HL-60 (cell line): ENCODE measurements at regions not wholly inside any gene's neighbourhood (a gene's known extent, or its start where the extent isn't known, plus 50 kb on each side); places are given as distances from the start of the nearest gene placed in this dataset.

Source experiments
- DNase-seq, 2 experiments: peaks; one replicate each; pipeline ENCODE4 v3.0.0-alpha.2; 2010 to 2020; ENCODE audit warnings: low read depth in 1 of 2, low spot score in 1 of 2
- H3K27ac ChIP-seq: fragments of 250-450 bp; sonication (Bioruptor Pico); replicated peaks from 2 replicates; pipeline ENCODE4 v1.5.1; 2020; ENCODE audit warnings: mild to moderate bottlenecking, moderate library complexity
- H3K27me3 ChIP-seq: fragments of 250-450 bp; sonication (Bioruptor Pico); 2 replicates; pipeline ENCODE4 v1.5.1; 2021; ENCODE audit warnings: mild to moderate bottlenecking, moderate library complexity; ENCODE audit not compliant: insufficient read depth, poor library complexity, severe bottlenecking
- H3K4me3 ChIP-seq: replicated peaks from 2 replicates; pipeline ENCODE4 v1.5.1; 2011; ENCODE audit warnings: mild to moderate bottlenecking, control low read depth, low read length; ENCODE audit not compliant: insufficient read depth
- GABPA ChIP-seq: IDR thresholded peaks from 2 replicates; pipeline ENCODE4 v1.6.1; 2012; ENCODE audit warnings: low read depth
- POLR2AphosphoS5 ChIP-seq: IDR thresholded peaks from 2 replicates; pipeline ENCODE4 v1.6.1; 2012; ENCODE audit warnings: low read depth
- SPI1 ChIP-seq: IDR thresholded peaks from 2 replicates; pipeline ENCODE4 v1.6.1; 2012; ENCODE audit warnings: low read depth, mild to moderate bottlenecking, borderline replicate concordance
- TF ChIP-seq, protein P1 (sequence below): IDR thresholded peaks from one replicate; pipeline ENCODE4 v1.5.1; 2011; ENCODE audit warnings: low read length, control low read depth, inconsistent platforms; ENCODE audit not compliant: insufficient read depth
- TF ChIP-seq, protein P2 (sequence below): IDR thresholded peaks from 2 replicates; pipeline ENCODE4 v1.6.1; 2012; ENCODE audit warnings: low read depth; ENCODE audit not compliant: insufficient replicate concordance

DNA sequence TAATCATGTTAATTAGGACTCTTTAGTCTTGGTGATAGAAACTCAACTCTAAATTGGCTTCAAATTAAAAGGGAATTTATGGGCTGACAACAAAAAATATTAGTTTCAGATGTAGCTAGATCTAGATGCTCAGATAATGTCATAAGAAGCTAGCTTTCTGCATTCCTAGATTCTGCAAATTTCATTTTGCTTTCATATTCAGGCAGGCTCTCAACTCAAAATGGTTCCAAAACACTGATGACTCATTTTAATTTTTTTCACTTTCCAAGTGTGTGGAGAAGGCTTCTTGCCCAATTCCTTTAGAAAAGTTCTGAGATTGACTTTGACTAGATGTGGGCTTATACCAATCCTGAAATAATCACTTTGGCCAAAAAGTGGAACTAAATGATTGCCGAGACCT, 236.7 kb upstream of the GOT2 start:
- TF ChIP-seq, protein P1, sequence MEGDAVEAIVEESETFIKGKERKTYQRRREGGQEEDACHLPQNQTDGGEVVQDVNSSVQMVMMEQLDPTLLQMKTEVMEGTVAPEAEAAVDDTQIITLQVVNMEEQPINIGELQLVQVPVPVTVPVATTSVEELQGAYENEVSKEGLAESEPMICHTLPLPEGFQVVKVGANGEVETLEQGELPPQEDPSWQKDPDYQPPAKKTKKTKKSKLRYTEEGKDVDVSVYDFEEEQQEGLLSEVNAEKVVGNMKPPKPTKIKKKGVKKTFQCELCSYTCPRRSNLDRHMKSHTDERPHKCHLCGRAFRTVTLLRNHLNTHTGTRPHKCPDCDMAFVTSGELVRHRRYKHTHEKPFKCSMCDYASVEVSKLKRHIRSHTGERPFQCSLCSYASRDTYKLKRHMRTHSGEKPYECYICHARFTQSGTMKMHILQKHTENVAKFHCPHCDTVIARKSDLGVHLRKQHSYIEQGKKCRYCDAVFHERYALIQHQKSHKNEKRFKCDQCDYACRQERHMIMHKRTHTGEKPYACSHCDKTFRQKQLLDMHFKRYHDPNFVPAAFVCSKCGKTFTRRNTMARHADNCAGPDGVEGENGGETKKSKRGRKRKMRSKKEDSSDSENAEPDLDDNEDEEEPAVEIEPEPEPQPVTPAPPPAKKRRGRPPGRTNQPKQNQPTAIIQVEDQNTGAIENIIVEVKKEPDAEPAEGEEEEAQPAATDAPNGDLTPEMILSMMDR, result no peak
- no peak for TF ChIP-seq POLR2AphosphoS5
- TF ChIP-seq, protein P2, sequence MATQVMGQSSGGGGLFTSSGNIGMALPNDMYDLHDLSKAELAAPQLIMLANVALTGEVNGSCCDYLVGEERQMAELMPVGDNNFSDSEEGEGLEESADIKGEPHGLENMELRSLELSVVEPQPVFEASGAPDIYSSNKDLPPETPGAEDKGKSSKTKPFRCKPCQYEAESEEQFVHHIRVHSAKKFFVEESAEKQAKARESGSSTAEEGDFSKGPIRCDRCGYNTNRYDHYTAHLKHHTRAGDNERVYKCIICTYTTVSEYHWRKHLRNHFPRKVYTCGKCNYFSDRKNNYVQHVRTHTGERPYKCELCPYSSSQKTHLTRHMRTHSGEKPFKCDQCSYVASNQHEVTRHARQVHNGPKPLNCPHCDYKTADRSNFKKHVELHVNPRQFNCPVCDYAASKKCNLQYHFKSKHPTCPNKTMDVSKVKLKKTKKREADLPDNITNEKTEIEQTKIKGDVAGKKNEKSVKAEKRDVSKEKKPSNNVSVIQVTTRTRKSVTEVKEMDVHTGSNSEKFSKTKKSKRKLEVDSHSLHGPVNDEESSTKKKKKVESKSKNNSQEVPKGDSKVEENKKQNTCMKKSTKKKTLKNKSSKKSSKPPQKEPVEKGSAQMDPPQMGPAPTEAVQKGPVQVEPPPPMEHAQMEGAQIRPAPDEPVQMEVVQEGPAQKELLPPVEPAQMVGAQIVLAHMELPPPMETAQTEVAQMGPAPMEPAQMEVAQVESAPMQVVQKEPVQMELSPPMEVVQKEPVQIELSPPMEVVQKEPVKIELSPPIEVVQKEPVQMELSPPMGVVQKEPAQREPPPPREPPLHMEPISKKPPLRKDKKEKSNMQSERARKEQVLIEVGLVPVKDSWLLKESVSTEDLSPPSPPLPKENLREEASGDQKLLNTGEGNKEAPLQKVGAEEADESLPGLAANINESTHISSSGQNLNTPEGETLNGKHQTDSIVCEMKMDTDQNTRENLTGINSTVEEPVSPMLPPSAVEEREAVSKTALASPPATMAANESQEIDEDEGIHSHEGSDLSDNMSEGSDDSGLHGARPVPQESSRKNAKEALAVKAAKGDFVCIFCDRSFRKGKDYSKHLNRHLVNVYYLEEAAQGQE, result no peak
- H3K27ac ChIP-seq, result no peak overlapping the region
- H3K27me3 ChIP-seq, result no peaks in the 10 kb centered on the region
- no peak for DNase-seq
- H3K4me3 ChIP-seq, result no peak overlapping the region

DNA sequence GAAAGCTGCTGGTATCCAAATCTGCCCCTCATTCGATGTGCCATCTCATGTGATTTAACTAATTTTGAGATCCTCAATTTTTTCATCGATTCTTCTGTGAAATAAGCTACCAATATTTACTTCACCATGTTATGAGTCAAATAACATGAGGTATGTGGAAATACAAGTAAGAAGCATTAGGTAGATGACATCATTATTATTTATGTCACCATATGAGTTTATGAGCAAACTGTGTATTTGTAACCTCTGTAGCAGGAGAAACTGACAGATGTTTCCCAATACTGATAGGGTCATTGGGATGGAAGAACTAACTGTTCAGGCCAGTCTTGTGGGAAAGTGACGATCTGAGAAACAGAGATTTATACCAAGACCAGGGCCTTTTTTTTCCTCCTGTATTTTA, 229.4 kb upstream of the GOT2 start:
- TF ChIP-seq, protein P2, result no peak
- TF ChIP-seq, protein P1, result no peak
- TF ChIP-seq GABPA (no peak), POLR2AphosphoS5 (no peak), SPI1 (no peak)
- DNase-seq, result no peak
- Histone ChIP-seq H3K27ac (no peak overlapping the region), H3K4me3 (no peak overlapping the region), H3K27me3 (no peaks in the 10 kb centered on the region)

DNA sequence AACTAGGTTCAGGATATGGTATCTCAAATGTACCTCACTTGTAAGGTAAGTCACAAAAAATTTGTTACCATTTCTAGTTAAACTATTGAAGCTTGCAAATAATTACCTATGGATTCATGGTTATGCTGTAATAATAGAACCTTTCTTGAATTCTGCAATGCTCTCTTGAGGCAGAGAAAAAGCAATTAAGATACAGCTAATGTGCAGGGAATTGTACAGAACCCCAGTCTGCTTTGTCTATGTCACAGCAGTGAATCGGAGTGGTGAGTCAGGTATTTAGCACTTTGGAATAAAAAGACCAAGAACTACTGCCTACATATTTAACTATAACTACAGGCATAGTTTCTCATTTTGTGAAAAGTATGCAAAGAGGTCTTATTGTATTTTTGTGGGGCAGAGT, 228.7 kb upstream of the GOT2 start:
- TF ChIP-seq GABPA, result no peak
- TF ChIP-seq POLR2AphosphoS5, result no peak
- TF ChIP-seq, protein P2, result no peak
- TF ChIP-seq, protein P1, result no peak
- TF ChIP-seq SPI1, result no peak
- DNase-seq, result no peak
- H3K4me3 ChIP-seq, result no peak overlapping the region
- no peaks in the 10 kb centered on the region for H3K27me3 ChIP-seq
- no peak overlapping the region for H3K27ac ChIP-seq
